Vagina (tissue), 2 donors: ENCODE measurements at regions not wholly inside any gene's neighbourhood (a gene's known extent, or its start where the extent isn't known, plus 50 kb on each side); places are given as distances from the start of the nearest gene placed in this dataset.

Experiments
- CTCF ChIP-seq, 3 experiments: fragments of 450-650 bp in 2 of 3; fragments of 200-600 bp in 1 of 3; sonication (generic) in 1 of 3; IDR thresholded peaks; one replicate each; pipeline ENCODE4 v1.5.1; 2017 to 2019; ENCODE audit warnings: antibody characterized with exemption in 3 of 3, mild to moderate bottlenecking in 2 of 3, moderate library complexity in 2 of 3
- POLR2A ChIP-seq, 2 donors: fragments of 450-650 bp; IDR thresholded peaks; one replicate each; pipeline ENCODE4 v1.6.1; 2017; ENCODE audit warnings: antibody characterized with exemption in 2 of 2, mild to moderate bottlenecking in 2 of 2, moderate library complexity in 2 of 2

- TF ChIP-seq CTCF (IDR thresholded peaks at IDR 0.05) (no peak), POLR2A (IDR thresholded peaks at IDR 0.05) (no peak)
Measured at GRCh38 chr12:113697651-113698509, 226.2 kb upstream of the LHX5 start.
